GM18519 (cell line): ENCODE measurements at regions not wholly inside any gene's neighbourhood (a gene's known extent, or its start where the extent isn't known, plus 50 kb on each side); places are given as distances from the start of the nearest gene placed in this dataset.
A peak's percentile ranks its signal among the peaks of the same experiment; 100 is the strongest.

Experiments
- ATAC-seq: cut with Tn5 transposase; IDR thresholded peaks from one replicate; pipeline ENCODE4 v1.9.1; 2021; ENCODE audit warnings: mild to moderate bottlenecking, moderate library complexity; ENCODE audit not compliant: unreplicated experiment, low FRiP score

DNA sequence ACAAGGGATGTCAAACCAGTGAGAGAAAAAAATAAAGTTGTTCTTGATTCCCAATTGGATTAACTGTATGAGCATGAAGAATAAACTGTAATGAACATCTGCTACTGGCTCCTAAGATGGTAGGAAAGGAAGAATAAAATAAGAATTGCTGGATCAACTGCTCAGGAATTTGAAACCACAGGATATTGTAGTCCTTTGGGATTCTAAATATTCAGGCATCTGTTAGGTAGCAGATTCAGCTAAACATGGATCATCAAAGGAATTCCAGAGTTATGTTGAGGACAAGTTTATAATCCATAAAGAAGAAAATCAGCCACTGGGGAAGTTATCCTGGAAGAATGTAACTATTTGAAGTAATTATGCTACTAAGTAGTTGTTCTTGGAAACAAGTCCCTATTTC is 65.8 kb downstream of the ISL1 start:
- ATAC-seq = no peak

DNA sequence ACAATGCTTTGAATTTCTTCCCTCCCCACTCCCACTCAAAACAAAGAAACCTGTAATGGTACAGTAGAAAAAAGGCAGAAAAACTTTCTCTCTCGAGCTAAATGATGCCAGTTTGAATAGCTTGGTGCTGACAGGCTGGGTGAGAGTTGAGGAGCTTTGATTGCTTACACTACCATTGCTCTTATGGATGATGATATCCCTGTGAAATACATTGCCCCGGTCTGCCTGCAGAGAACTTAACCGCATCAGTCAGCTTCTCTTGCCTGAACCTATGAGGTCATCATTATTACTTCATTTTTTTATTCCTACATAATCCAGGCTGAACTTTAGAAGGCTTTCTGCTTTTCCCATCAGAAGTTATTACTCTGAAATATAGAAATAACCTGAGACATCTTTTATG is 69.3 kb downstream of the ISL1 start:
- no peak for ATAC-seq

DNA sequence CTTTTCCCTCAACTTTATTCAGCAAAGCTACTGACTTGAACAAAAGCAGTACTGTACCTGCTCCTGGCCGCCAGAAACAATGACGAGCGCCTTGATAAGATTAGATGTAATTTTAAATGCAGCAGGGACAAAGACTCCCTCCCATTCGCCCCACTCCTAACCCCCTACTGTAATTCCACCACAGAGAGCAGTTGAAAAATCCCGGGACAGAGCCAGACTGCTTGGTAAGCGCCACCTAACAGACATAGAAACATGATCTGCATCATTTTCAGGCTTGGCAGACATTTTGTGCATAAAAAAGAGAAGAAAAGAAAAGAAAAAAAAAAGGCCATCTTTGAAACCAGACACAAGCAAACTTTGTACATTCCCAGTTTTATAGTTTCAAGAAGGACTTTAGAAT is 81.9 kb downstream of the ISL1 start:
- ATAC-seq = no peak

DNA sequence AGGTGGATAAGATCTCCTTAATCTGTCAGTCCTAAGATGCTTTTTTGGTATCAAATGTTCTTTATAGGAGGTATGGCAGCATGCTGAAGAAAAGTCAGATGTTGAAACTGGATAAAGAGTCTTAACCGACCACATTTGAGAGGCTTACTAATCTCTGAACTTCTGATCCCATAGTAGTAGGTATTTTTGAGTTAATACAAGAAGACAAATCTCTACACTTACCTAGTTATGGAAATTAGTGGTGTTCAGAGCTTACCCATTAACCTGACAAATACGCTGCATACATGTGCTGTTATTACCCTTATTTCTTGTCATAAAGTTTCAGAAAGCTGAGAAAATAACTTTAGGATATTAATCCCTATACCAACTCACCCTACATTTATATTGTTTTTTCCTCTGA is 83.0 kb downstream of the ISL1 start:
- no peak for ATAC-seq

DNA sequence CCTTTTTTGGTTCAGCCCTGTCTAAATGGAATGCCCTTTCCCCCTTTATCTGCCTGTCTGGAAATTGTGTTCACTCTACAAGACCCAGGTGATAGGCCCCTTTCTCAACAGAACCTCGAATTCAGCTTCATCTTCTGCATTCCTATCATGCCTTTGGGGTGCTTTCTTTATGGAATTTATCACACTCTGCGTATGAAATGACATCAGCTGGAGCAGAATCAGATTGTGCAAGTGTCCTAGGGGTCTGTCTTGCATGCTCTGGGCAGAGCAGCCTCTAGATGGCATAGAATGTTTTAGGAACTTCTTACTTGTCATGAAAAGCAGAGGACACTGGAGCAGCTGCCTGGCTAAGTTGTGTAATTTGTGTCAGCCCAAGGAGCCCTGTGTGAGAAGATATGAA is 84.9 kb downstream of the ISL1 start:
- no peak for ATAC-seq

DNA sequence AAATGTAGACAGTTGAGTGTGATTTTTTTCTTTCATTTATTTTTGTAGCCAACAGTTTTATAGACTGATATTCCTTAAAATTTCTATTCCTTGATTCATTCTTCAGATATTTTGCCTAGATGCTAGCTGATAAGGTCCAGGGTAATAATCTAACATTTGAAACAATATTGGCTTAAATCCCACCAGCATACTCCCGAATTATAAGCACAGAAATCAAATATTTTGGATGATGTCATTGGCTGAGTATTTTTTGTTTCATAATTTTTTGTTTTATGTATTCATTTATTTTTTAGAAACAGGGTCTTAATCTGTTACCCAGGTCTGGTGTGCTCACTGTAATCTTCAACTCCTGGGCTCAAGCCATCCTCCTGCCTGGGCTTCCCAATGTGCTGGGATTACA is 88.4 kb downstream of the ISL1 start:
- ATAC-seq = no peak

DNA sequence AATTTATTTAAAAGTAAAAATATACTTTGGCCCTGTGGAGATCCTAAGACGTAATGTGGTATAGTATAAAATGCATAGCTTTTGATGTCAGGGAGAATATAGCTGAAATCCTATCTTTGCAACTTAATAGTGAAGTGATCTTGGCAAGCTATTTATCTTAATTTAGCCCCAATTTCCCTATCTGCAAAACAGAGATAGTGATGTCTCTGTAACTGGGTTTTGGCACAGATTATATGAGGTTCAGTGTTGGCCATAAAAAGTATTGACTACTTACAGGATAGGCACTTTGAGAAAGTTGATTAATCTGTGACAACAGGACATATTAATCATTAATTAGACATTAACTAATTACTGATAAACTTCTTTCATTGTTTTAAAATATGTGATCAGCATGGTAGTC is 89.2 kb downstream of the ISL1 start:
- no peak for ATAC-seq

DNA sequence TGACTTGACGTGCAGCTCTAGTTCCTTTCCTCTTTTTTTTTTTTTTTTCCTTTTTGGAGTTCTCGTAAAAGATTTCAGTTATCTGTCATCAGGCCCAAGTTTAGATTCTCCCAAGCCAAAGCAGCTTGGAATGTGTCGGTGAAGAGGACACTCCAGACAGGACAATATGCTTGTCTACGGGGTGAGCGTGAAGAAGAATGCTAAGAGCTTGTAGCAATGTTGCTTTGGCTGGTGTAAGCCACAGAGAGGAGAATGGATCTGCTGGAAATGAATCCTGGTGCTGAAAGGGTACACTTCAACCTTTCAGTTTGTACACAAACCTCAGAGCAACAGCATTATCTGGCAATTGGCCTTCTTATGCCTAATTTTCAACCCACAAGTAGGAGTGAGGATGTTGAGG is 92.4 kb downstream of the ISL1 start:
- no peak for ATAC-seq

DNA sequence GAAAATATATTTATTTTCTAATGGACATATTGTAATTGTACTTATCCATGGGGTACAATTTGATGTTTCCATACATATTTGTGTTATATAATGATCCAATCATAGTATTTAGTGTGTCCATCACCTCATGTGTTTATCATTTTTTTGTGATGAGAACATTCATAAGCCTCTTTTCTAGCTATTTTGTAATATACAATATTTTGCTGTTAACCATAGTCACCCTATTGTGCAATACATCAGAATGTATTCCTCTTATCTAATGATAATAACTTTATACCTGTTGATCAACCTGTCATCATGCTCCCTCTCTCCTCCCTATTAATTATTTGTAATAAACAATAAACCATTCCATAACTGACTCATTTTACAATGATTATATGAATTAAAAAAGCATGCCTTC is 93.2 kb downstream of the ISL1 start:
- no peak for ATAC-seq

DNA sequence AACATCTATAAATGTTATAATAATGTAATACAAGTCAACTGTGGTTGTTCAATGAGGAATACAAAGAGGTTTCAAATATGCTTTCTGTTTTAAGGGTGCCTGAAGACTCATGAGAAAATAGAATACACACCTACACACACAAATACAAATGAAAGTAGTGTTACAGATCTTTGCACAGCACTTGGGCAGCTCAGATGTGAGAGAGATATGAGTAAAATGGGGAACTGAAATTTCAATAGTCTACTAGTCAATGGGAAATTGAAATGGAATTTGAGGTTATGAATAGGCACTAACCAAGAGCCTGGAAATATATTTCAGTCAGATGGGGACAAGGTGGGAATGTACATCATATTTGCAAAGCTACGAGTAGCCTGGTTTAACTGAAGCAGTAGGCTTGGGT is 96.6 kb downstream of the ISL1 start:
- peak; percentile 87 for ATAC-seq

DNA sequence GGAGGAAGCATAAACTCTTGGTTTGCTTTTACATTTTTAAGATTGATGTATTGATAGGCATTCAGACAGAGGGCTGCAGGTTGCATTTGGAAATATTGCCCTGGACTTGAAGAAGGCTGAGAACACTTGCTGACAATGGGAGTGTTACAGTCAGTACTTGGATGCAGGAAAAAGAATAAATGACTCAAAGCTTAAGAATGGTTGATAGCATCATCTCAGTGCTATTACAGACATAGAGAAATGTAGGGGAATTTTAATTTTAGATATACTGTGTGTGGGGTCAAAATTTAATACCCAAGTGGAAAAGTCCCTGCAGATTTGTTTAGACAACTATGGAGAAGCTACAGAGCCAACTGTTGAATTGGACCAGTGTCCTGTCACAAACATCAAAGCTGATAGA is 101.1 kb downstream of the ISL1 start:
- ATAC-seq = no peak

DNA sequence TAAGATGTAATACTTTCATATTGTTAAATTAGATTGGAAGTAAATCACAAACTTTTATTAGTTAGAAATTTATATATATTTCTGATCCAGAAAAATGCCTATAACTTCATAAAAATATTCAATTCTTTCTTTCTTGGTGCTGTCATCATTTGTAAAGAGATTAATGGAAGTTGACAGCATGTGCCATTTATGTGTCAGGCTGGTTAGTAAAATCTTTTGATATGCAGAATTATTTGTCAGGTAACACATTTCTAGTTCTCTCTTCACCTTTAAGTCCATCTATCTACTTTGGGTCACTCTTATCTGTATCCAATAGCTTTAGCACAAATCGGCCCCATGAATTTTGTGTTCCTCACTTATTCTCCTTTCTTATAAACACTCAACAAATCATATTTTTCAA is 102.9 kb downstream of the ISL1 start:
- ATAC-seq = no peak

DNA sequence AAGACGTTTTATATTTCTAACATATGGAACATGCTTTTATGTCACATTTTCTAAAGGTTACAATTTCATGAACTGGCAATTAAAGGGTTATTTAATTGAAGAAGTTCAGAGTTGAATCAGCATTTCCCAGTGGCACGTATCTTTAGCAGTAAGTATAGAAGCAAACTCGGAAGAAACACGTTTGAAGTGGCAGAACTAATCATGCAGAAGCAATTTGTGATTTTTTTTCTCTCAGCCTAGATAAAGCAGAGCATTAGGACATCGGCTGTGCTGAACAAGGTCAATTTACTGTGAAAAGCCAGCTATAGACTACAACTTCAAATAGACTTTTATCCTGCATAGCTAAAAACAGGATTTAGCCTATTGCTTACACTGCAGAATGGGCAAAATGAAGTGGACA is 104.7 kb downstream of the ISL1 start:
- ATAC-seq = no peak

DNA sequence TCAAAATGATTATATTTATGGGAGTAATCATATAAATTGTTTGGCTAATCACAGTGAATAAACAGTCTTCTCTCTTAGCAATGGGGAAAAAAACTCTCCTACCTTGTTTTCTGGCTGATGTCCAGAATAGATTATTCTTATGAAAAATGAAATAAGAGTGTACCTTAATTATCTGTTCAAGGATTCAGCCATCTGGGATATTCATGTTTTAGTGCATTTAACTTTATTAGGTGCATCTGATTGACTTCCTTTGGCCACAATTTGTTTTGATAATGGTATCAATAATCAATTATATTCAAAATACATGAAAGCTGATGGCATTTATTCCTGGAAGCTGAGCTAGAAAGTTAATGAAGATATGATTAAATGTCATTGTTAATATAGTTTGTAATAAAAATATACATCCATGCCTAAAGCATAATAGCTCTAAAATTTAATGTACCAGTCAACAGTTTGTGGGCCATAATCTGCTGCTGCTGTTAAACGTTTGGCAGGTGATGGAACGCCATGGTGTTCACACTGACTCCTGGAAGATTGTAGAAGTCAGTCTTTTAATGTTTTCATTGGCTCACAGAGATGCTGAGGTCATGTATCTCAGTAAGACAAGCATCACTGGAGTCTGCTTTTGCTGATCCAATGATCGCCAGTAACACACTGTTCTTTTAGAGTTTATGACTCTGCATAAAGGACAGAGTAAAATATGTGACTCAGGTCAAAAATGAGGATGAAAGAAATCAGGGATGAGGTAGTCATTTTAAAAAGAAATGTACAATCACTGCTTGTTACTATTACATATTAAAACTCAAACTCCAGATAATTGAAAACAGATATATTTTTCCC is 105.8 kb downstream of the ISL1 start:
- no peak for ATAC-seq

DNA sequence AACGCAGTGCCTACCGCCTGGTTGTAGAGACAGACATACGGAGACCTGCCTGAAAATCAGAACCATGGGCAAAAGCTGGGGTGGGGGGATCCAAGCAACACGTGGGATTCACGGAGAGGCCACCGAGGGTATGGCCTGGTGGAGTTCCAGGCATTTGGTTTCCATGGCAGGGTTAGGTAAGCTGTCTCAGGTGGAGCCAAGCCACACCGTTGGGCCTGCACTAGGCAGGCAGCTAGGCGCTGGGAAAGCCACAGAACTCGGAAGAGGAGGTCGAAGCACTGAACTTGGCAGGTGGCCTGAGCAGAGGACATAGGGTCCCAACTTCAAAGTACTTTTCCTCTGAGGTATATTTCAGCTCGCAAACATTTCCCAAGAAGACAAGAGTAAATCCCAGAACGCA is 111.6 kb downstream of the ISL1 start:
- ATAC-seq = no peak

DNA sequence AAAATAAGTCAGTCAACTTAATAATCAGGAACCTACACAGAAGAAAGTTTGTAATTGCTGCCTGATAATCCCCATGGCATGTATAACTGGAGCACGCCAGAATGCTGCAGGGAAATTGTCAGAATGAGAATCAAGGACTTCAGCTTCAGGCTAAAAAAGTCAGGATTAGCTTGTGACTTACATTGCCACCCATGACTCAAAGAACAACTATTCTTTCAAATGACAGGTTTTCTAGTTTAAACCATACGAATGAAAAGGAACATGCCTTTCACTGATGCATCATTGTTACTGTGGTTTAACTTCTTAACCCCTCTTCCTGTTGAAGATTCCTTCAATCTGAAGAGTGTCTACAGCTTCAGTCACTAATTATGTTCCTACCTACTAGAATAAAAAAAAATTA is 112.4 kb downstream of the ISL1 start:
- ATAC-seq = no peak

DNA sequence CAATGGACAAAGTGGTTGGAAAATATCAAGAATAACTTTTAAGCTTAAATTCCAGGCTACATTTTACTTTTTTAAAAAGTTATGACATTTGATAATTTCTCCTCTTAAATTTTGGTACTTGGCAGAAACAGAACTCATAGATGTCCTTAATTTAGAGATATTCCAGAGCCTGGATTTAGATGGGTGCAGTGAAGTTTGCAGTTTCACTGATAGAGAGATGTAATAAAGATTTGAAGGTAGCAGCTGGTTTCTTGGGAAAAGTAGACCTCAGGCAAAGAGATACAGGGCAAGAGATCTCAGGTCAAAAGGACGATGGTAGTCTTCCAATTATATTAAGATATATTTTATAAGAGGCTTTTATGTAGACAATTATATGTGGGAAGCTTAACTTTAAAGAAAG is 134.6 kb downstream of the ISL1 start:
- no peak for ATAC-seq

DNA sequence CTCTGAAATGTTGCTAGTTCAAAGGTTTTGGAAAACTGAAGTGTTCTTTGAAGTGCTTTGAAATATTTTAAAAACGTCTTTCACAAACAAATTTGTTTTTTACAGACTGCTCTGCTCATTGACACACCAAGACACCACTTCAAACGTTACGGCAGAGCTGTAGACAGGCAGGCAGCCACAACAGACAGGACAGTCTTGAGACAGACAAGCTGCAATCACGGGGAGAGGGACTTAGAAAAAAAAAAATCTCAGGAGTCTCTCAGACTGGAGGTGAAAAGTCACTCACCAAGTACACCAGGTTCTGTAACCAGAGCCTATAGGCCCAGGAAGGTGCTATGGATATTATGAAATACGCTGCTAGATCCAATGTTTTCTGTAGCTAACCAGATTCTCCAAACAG is 135.4 kb downstream of the ISL1 start:
- no peak for ATAC-seq

DNA sequence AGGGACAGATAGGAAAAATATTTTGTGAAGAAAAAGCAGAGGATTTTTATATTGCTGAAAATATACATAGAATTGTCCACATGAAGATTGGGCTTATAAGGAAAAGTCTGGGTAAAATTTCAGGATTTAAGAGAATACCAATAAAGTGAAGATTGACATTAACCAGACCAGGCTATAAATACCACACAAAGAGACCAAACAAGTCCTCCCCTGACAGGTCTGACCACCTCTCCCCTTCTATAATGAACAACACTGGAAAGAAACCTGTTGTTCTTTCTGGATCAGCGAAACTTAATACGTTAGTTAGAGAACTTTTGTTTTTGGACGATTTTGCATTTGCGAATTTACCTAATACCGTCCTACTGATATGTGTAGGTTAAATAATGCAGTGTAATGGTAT is 138.3 kb downstream of the ISL1 start:
- no peak for ATAC-seq

DNA sequence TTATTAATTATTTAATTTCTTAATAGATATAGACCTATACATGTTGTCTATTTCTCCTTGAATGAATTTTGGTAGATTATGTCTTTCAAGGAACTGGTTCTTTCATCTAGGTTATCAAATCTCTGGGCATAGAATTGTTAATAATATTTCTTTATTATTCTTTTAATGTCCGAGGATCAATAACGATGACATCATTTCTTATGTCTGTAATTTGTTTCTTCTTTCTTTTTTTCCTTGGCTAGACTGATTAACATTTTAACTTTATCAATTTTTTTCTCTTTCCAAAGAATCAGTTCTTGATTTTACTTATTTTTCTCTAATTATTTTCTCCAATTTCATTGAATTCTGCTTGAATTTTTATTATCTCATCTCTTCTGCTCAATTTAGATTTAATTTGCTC is 156.0 kb downstream of the ISL1 start:
- no peak for ATAC-seq

DNA sequence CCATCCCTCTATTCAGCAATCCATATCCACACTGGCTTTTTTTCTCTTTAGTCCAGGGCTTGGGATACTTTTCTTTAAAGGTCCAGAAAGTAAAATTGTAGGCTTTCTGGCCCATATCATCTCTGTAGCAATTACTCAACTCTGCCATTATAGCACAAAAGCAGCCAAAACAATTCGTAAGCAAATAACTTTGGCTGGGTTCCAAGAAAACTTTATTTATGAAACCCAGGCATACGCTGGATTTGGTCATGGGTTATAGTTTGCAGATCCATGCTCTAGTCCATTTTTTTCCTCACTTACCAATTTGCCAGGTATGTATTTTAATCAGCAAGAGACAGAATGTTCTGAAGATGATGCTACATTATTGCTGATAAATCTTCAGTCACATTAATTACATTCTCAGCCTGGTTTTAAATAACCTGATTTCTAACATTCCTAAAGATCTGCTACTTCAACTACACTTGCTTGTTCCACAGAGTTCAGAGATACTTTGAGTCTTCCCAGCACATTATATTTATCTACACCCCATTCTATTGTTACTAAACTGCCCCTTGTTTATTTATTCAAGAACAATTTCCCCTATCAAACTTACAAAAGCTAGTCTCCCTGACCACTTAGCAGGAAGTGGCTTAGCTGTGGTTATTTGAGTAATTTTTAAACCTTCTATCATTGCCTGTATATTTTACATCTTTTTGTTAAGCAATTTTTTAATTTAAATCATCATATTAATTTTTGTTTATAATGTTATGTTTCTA is 161.0 kb downstream of the ISL1 start:
- ATAC-seq = no peak

DNA sequence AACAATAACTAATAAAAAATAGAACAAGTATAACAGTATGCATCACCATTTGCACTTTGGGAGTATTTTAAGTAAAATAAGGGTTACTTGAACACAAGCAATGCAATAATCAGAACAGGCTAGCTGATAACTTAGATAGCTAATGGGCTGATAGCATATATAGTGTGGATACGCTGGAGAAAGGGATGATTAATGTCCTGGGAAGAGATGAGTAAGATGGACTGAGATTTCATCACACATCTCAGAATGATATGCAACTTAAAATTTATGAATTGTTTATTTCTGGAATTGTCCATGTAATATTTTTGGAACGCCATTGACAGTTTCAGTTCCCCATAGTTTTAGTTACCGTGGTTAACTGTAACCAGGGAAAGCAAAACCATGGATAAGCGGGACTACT is 173.6 kb downstream of the ISL1 start:
- ATAC-seq = no peak
